Mesendoderm (in vitro differentiated cells): ENCODE measurements at regions not wholly inside any gene's neighbourhood (a gene's known extent, or its start where the extent isn't known, plus 50 kb on each side); places are given as distances from the start of the nearest gene placed in this dataset.
A peak's percentile ranks its signal among the peaks of the same experiment; 100 is the strongest.

Source experiments
- DNase-seq: peaks from one replicate; pipeline ENCODE4 v3.0.0; 2013
- H2AK5ac ChIP-seq: 2 replicates; pipeline ENCODE4 v1.6.1; 2013; ENCODE audit warnings: low read length, inconsistent platforms
- H2BK120ac ChIP-seq: 2 replicates; pipeline ENCODE4 v1.6.1; 2013; ENCODE audit warnings: low read depth, mild to moderate bottlenecking, low read length, moderate library complexity, mixed read lengths
- H2BK15ac ChIP-seq: replicated peaks from 2 replicates; pipeline ENCODE4 v1.6.1; 2013; ENCODE audit warnings: low read depth, mild to moderate bottlenecking, moderate library complexity
- H2BK5ac ChIP-seq: 2 replicates; pipeline ENCODE4 v1.6.1; 2013; ENCODE audit warnings: low read length, inconsistent platforms
- H3K18ac ChIP-seq: 2 replicates; pipeline ENCODE4 v1.6.1; 2013; ENCODE audit warnings: mild to moderate bottlenecking, low read length, mixed read lengths
- H3K23ac ChIP-seq: one replicate; pipeline ENCODE4 v1.6.1; 2013; ENCODE audit warnings: low read length
- H3K27ac ChIP-seq: 2 replicates; pipeline ENCODE4 v1.5.1; 2013; ENCODE audit warnings: low read depth, mild to moderate bottlenecking, inconsistent platforms, low read length, moderate library complexity
- H3K27me3 ChIP-seq: 2 replicates; pipeline ENCODE4 v1.6.1; 2013; ENCODE audit warnings: low read length, control low read depth, mild to moderate bottlenecking, inconsistent platforms; ENCODE audit not compliant: insufficient read depth, poor library complexity
- H3K36me3 ChIP-seq: 2 replicates; pipeline ENCODE4 v1.6.1; 2013; ENCODE audit warnings: low read length, inconsistent platforms; ENCODE audit not compliant: control insufficient read depth, insufficient read depth
- H3K4ac ChIP-seq: one replicate; pipeline ENCODE4 v1.6.1; 2013; ENCODE audit warnings: low read depth, mild to moderate bottlenecking, low read length, moderate library complexity
- H3K4me1 ChIP-seq: 2 replicates; pipeline ENCODE4 v1.6.1; 2013; ENCODE audit warnings: low read depth, low read length, inconsistent platforms; ENCODE audit not compliant: control insufficient read depth
- H3K4me2 ChIP-seq: 2 replicates; pipeline ENCODE4 v1.6.1; 2013; ENCODE audit warnings: low read length
- H3K4me3 ChIP-seq: 2 replicates; pipeline ENCODE4 v1.5.1; 2013; ENCODE audit warnings: mild to moderate bottlenecking, low read length
- H3K56ac ChIP-seq: one replicate; pipeline ENCODE4 v1.6.1; 2013; ENCODE audit warnings: low read length
- H3K79me1 ChIP-seq: 2 replicates; pipeline ENCODE4 v1.6.1; 2013; ENCODE audit warnings: low read length, inconsistent platforms
- H3K79me2 ChIP-seq: 2 replicates; pipeline ENCODE4 v1.6.1; 2013; ENCODE audit warnings: mild to moderate bottlenecking, low read length; ENCODE audit not compliant: control insufficient read depth, insufficient read depth
- H3K9ac ChIP-seq: 2 replicates; pipeline ENCODE4 v1.6.1; 2013; ENCODE audit warnings: low read length, inconsistent platforms
- H4K5ac ChIP-seq: one replicate; pipeline ENCODE4 v1.6.1; 2013; ENCODE audit warnings: low read length
- H4K8ac ChIP-seq: one replicate; pipeline ENCODE4 v1.6.1; 2013; ENCODE audit warnings: low read depth, mild to moderate bottlenecking, control low read depth, low read length, moderate library complexity
- WGBS: extraction: QIAGEN DNeasy Blood & Tissue Kit; methylation state at CpG from one replicate; pipeline ENCODE4 v1.1.7; 2013; ENCODE audit warnings: low lambda C conversion rate, missing lambda C conversion rate; ENCODE audit not compliant: insufficient coverage; ENCODE audit errors: extremely low coverage; 5-methylcytosine and 5-hydroxymethylcytosine counted together

- no peaks in the 10 kb centered on the region for H3K36me3 ChIP-seq
- peaks cover 28% of the 10 kb centered on the region for H3K79me2 ChIP-seq
- H3K27me3 ChIP-seq, result no peaks in the 10 kb centered on the region
- H3K79me1 ChIP-seq, result peaks cover 7% of the 10 kb centered on the region
- no peak overlapping the region for H3K23ac ChIP-seq
- peak overlapping the region; percentile 98 for H3K18ac ChIP-seq
- DNase-seq, result peak; percentile 67
- peaks cover 48% of the 10 kb centered on the region for H3K4me1 ChIP-seq
- H4K8ac ChIP-seq, result no peak overlapping the region
- H2BK15ac ChIP-seq, result peak overlapping the region; percentile 96
- peak overlapping the region; percentile 86 for H2BK120ac ChIP-seq
- H2BK5ac ChIP-seq, result peak overlapping the region; percentile 96
- H2AK5ac ChIP-seq, result no peak overlapping the region
- H3K4me2 ChIP-seq, result no peak overlapping the region
- H3K9ac ChIP-seq, result peak overlapping the region; percentile 25
- no peak overlapping the region for H3K4me3 ChIP-seq
- H3K56ac ChIP-seq, result peak overlapping the region; percentile 59
- H4K5ac ChIP-seq, result no peak overlapping the region
- no CpG with 5 or more reads among the region's 2 CpGs for WGBS
- H3K4ac ChIP-seq, result peak overlapping the region; percentile 87
- peak overlapping the region; percentile 91 for H3K27ac ChIP-seq
Observed at GRCh38 chr1:232555494-232556210, 74.3 kb downstream of the SIPA1L2 start.

GRCh38 chr1:232554409-232554808, 75.5 kb downstream of the SIPA1L2 start:
- Histone ChIP-seq H3K4me1 (peaks cover 51% of the 10 kb centered on the region), H3K4me3 (no peak overlapping the region), H3K27me3 (no peaks in the 10 kb centered on the region), H3K4me2 (no peak overlapping the region), H3K4ac (peak overlapping the region; percentile 96), H3K9ac (peak overlapping the region; percentile 16), H3K18ac (peak overlapping the region; percentile 76), H4K5ac (no peak overlapping the region), H3K36me3 (no peaks in the 10 kb centered on the region), H3K79me1 (peaks cover 9% of the 10 kb centered on the region), H2BK5ac (peak overlapping the region; percentile 81), H3K79me2 (peaks cover 34% of the 10 kb centered on the region), H3K56ac (peak overlapping the region; percentile 79), H3K23ac (no peak overlapping the region), H4K8ac (no peak overlapping the region), H3K27ac (peak overlapping the region; percentile 55), H2BK120ac (peak overlapping the region; percentile 82), H2AK5ac (peak overlapping the region; percentile 15), H2BK15ac (peak overlapping the region; percentile 78)
- WGBS, result no CpG with 5 or more reads among the region's 6 CpGs
- DNase-seq, result no peak

GRCh38 chr1:232553809-232554208, 76.1 kb downstream of the SIPA1L2 start:
- DNase-seq, result no peak
- Histone ChIP-seq H3K18ac (no peak overlapping the region), H3K4ac (no peak overlapping the region), H3K79me2 (peaks cover 36% of the 10 kb centered on the region), H2BK5ac (no peak overlapping the region), H3K79me1 (peaks cover 9% of the 10 kb centered on the region), H3K4me2 (no peak overlapping the region), H3K23ac (no peak overlapping the region), H2BK15ac (peak overlapping the region; percentile 28), H3K9ac (no peak overlapping the region), H3K27ac (no peak overlapping the region), H2BK120ac (no peak overlapping the region), H3K36me3 (no peaks in the 10 kb centered on the region), H2AK5ac (no peak overlapping the region), H3K4me3 (no peak overlapping the region), H3K27me3 (no peaks in the 10 kb centered on the region), H4K8ac (no peak overlapping the region), H4K5ac (no peak overlapping the region), H3K56ac (no peak overlapping the region), H3K4me1 (peaks cover 55% of the 10 kb centered on the region)

- H3K56ac ChIP-seq, result peak overlapping the region; percentile 53
- H3K79me2 ChIP-seq, result peaks cover 41% of the 10 kb centered on the region
- H3K36me3 ChIP-seq, result no peaks in the 10 kb centered on the region
- no peak overlapping the region for H3K9ac ChIP-seq
- peak overlapping the region; percentile 65 for H2AK5ac ChIP-seq
- H3K27ac ChIP-seq, result peak overlapping the region; percentile 3
- H3K27me3 ChIP-seq, result no peaks in the 10 kb centered on the region
- H3K4me2 ChIP-seq, result no peak overlapping the region
- H2BK5ac ChIP-seq, result peak overlapping the region; percentile 74
- H2BK120ac ChIP-seq, result peak overlapping the region; percentile 3
- no peak overlapping the region for H2BK15ac ChIP-seq
- H3K4me1 ChIP-seq, result peaks cover 53% of the 10 kb centered on the region
- H4K5ac ChIP-seq, result no peak overlapping the region
- peaks cover 12% of the 10 kb centered on the region for H3K79me1 ChIP-seq
- peak overlapping the region; percentile 33 for H3K18ac ChIP-seq
- no peak overlapping the region for H4K8ac ChIP-seq
- H3K4ac ChIP-seq, result peak overlapping the region; percentile 82
- no peak overlapping the region for H3K23ac ChIP-seq
- no peak overlapping the region for H3K4me3 ChIP-seq
- no CpG with 5 or more reads among the region's 12 CpGs for WGBS
- no peak for DNase-seq
Observed at GRCh38 chr1:232553050-232553754, 76.7 kb downstream of the SIPA1L2 start.

- no peak overlapping the region for H3K4me3 ChIP-seq
- peak; percentile 56 for DNase-seq
- H3K4me1 ChIP-seq, result peaks cover 53% of the 10 kb centered on the region
- no peak overlapping the region for H4K5ac ChIP-seq
- peaks cover 19% of the 10 kb centered on the region for H3K79me1 ChIP-seq
- H3K18ac ChIP-seq, result peak overlapping the region; percentile 25
- H3K27me3 ChIP-seq, result no peaks in the 10 kb centered on the region
- H2BK120ac ChIP-seq, result peak overlapping the region; percentile 64
- H2BK15ac ChIP-seq, result no peak overlapping the region
- H2AK5ac ChIP-seq, result no peak overlapping the region
- H3K23ac ChIP-seq, result no peak overlapping the region
- H4K8ac ChIP-seq, result no peak overlapping the region
- H3K27ac ChIP-seq, result peak overlapping the region; percentile 38
- peak overlapping the region; percentile 20 for H3K9ac ChIP-seq
- peak overlapping the region; percentile 44 for H2BK5ac ChIP-seq
- no peaks in the 10 kb centered on the region for H3K36me3 ChIP-seq
- H3K79me2 ChIP-seq, result peaks cover 55% of the 10 kb centered on the region
- no peak overlapping the region for H3K4me2 ChIP-seq
- WGBS, result no CpG with 5 or more reads among the region's 7 CpGs
- peak overlapping the region; percentile 65 for H3K56ac ChIP-seq
- H3K4ac ChIP-seq, result peak overlapping the region; percentile 84
Observed at GRCh38 chr1:232551386-232551785, 78.5 kb downstream of the SIPA1L2 start.
